Suprapubic skin (tissue), 4 donors: ENCODE measurements at regions not wholly inside any gene's neighbourhood (a gene's known extent, or its start where the extent isn't known, plus 50 kb on each side); places are given as distances from the start of the nearest gene placed in this dataset.

ENCODE experiments used
- EP300 ChIP-seq: sonication (generic); formaldehyde crosslinking; IDR thresholded peaks from one replicate; pipeline ENCODE4 v1.6.1; 2017; ENCODE audit warnings: antibody characterized with exemption
- POLR2A ChIP-seq, 2 donors: fragments of 450-650 bp; IDR thresholded peaks; one replicate each; pipeline ENCODE4 v1.6.1; 2017; ENCODE audit warnings: antibody characterized with exemption in 2 of 2, mild to moderate bottlenecking in 2 of 2, moderate library complexity in 2 of 2
- POLR2AphosphoS5 ChIP-seq, 3 donors: sonication (generic); formaldehyde crosslinking; IDR thresholded peaks; one replicate each; pipeline ENCODE4 v1.6.1; 2017; ENCODE audit warnings: antibody characterized with exemption in 3 of 3

DNA sequence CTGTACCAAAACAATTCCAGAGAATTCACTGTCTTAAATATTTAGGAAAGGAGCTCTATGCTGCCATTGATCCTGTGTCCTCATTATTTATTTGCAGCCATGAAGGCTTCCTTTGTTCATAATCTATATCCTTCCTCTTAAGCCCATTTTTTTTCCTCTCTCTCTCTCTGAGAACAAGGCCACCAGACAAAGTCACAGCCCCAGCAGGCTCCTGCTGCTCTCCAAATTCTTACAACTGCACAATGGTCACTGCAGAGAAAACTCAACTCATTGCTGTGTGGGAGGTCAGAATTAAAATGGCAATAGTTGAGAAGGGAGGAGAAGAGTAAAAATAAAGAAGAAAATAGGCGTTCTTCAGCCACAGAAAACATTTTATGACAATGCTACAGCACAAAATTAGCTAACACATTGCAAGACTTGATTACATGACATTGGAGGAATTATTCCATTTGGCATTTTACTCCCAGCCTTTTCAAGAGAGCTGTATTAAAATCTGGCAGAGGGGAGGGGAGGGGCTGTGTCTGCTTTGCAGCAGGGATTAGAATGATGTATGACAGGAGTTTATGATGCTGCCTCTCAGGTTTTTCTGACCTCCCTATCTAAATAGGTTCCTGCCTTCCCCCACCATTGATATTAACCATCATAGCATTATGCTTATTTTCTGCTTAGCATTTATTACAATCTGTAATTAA lies 399.7 kb upstream of the THBS1 start:
- TF ChIP-seq POLR2A (IDR thresholded peaks at IDR 0.05), result no peak
- no peak for TF ChIP-seq EP300
- TF ChIP-seq POLR2AphosphoS5 (IDR thresholded peaks at IDR 0.05), result no peak
